ENCODE measurements at regions not wholly inside any gene's neighbourhood (a gene's known extent, or its start where the extent isn't known, plus 50 kb on each side); places are given as distances from the start of the nearest gene placed in this dataset.

DNA sequence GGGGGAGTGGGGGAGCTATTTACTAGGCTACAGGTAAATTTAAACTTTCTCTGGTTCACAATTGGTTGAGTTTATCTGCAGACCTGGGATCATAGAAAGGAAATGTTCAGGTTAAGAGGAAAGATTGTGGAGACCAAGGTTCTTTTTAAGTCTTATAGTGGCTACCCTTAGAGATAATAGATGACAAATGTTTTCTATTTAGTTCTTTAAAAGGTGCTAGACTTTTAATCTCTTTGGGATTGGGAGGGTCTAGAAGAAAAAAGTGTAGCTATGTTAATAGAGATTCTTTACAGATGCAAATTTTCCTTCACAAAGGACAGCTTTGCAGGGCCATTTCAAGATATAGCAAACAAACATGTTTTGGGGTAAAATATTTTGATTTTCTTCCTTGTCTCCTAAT lies 76.0 kb downstream of the TEX13C start:
- no peak for TF ChIP-seq POLR2AphosphoS5 (IDR thresholded peaks at IDR 0.05; ENCODE audit: low read depth, low read length)
- TF ChIP-seq SPI1 (IDR thresholded peaks at IDR 0.05; ENCODE audit: low read depth, low read length), result no peak
